ENCODE measurements at regions not wholly inside any gene's neighbourhood (a gene's known extent, or its start where the extent isn't known, plus 50 kb on each side); places are given as distances from the start of the nearest gene placed in this dataset.

- Mint-ChIP-seq H3K27ac (no peak overlapping the region), H3K36me3 (peaks cover 44 to 70% (median 44%) of the 10 kb centered on the region in 3 donors), H3K9me3 (no peaks in the 10 kb centered on the region), H3K4me3 (no peak overlapping the region), H3K27me3 (ENCODE audit: low read depth in 3 of 3) (no peaks in the 10 kb centered on the region), H3K4me1 (peaks cover 2 to 7% of the 10 kb centered on the region in 2 donors)
- no peak for DNase-seq
These were observed 100.5 kb downstream of the BLTP1 start for GRCh38 chr4:122252584-122252983.

- Mint-ChIP-seq H3K4me1 (no peaks in the 10 kb centered on the region), H3K36me3 (peaks cover 29 to 52% (median 37%) of the 10 kb centered on the region in 3 donors), H3K9me3 (no peaks in the 10 kb centered on the region), H3K27me3 (ENCODE audit: low read depth in 3 of 3) (no peaks in the 10 kb centered on the region), H3K4me3 (no peak overlapping the region), H3K27ac (no peak overlapping the region)
- DNase-seq = no peak
These were observed 107.7 kb downstream of the BLTP1 start for GRCh38 chr4:122259849-122260248.

DNA sequence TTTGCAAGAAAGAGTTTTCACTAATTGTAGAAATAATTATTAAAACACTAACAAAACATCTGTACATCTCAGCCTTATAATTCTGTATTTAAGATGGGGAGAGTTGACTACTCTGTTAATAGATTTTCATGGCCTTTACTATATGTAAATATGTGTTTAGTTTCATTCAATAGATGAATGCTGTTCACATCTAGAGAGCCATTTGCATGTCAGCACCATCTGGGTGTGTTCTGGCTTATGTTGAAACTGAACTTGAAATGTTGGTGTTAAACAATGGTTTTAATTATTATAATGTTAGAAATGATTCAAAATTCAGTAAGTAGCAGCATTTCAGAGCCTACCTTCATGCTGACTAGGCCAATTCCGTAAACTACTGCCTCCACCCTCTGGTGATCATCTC is 102.5 kb upstream of the ADAD1 start:
- Mint-ChIP-seq H3K4me3 (no peak overlapping the region), H3K27ac (no peak overlapping the region), H3K27me3 (ENCODE audit: low read depth in 3 of 3) (no peaks in the 10 kb centered on the region), H3K4me1 (no peaks in the 10 kb centered on the region), H3K9me3 (no peaks in the 10 kb centered on the region), H3K36me3 (peaks cover 18 to 56% (median 39%) of the 10 kb centered on the region in 3 donors)
- no peak for DNase-seq

GRCh38 chr4:122278976-122279375 is 99.8 kb upstream of the ADAD1 start:
- Mint-ChIP-seq H3K4me1 (no peaks in the 10 kb centered on the region), H3K27ac (no peak overlapping the region), H3K9me3 (no peaks in the 10 kb centered on the region), H3K36me3 (peaks cover 23 to 58% (median 37%) of the 10 kb centered on the region in 3 donors), H3K4me3 (no peak overlapping the region), H3K27me3 (ENCODE audit: low read depth in 3 of 3) (no peaks in the 10 kb centered on the region)
- no peak for DNase-seq

- Mint-ChIP-seq H3K36me3 (peaks cover 23 to 57% (median 37%) of the 10 kb centered on the region in 3 donors), H3K4me1 (no peaks in the 10 kb centered on the region), H3K27ac (peak overlapping the region in 1 of 6 donors; percentile 16), H3K27me3 (ENCODE audit: low read depth in 3 of 3) (no peaks in the 10 kb centered on the region), H3K9me3 (no peaks in the 10 kb centered on the region), H3K4me3 (no peak overlapping the region)
- no peak for DNase-seq
These were observed 99.1 kb upstream of the ADAD1 start for GRCh38 chr4:122279670-122280069.

DNA sequence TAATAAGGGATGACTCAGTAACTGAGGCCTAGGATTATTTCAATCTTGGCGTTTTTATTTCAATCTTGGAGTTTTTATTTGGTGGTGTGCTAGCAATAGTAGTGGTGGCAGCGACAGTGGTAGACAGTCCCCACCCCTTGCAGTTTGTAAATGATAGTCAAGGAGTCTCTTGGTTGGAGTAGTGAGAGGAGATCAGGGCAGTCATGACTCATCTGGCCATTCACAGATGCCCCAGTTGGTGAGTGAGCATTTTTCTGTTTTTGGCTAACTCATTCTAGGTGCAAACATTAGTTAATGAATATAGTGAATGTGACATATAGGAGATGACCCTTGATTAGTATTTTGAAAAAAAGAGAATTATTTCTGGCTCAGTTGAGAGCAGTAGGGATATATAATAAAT is 93.5 kb upstream of the ADAD1 start:
- Mint-ChIP-seq H3K27me3 (ENCODE audit: low read depth in 3 of 3) (no peaks in the 10 kb centered on the region), H3K4me3 (no peak overlapping the region), H3K36me3 (peaks cover 27 to 53% (median 29%) of the 10 kb centered on the region in 3 donors), H3K27ac (peak overlapping the region in 1 of 6 donors; percentile 4), H3K4me1 (no peaks in the 10 kb centered on the region), H3K9me3 (no peaks in the 10 kb centered on the region)
- no peak for DNase-seq

DNA sequence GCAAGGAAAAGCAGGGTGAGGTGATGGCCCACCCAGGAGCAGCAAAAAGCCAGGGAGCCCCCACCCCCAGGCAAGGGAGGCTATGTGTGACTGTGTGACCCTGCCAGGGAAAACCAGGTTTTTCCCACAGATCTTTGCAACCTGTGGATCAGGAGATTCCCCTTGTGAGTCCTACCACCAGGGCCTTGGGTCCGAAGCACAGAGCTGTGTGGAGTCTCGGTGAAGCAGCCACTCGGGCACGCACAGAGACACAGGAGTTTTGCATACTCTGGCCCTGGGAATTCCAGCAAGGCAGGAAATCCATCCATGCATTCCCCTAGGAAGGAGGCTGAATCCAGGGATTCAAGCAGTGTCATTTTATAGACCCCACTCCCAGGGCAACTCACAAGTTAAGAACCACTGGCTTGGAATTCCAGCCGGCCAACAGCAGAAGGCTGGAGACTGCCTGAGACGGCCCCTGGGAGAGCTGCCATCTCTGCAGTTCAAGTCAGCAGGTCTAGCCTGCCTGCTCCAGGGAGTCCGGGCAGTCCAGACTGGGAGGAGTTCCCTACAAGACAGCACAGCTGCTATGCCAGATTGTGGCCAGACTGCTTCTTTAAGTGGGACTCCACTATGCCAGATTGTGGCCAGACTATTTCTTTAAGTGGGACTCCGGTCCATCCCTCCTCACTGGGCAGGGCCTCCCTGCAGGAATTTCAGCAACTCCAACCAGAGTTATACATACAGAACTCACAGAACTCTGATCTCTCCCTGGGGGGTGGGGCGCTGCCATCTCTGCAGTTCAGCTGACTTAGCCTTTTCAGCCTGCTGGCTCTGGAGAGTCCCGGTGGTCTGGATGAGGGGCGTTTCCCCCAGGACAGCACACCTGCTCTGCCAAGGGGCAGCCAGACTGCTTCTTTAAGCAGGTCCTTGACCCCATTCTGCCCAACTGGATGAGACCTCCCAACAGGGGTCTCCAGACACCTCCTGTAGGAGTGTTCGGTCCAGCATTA is 85.1 kb upstream of the ADAD1 start:
- Mint-ChIP-seq H3K27ac (no peak overlapping the region), H3K4me3 (no peak overlapping the region), H3K27me3 (ENCODE audit: low read depth in 3 of 3) (peaks cover 0 to 5% (median 2%) of the 10 kb centered on the region in 3 donors), H3K36me3 (peaks cover 33 to 50% (median 49%) of the 10 kb centered on the region in 3 donors), H3K9me3 (no peaks in the 10 kb centered on the region), H3K4me1 (no peaks in the 10 kb centered on the region)
- DNase-seq = no peak

DNA sequence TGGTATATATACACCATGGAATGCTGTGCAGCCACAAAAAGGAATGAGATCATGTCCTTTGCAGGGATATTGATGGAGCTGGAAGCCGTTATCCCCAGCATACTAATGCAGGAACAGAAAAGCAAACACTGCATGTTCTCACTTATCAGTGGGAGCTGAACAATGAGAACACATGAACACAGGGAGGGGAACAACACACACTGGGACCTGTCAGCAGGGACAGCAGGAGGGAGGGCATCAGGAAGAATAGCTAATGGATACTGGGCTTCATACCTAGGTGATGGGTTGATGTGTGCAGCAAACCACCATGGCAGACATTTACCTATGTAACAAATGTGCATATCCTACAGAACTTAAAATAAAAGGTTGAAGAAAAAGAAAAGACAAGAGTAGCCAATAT is 81.1 kb upstream of the ADAD1 start:
- Mint-ChIP-seq H3K4me1 (no peaks in the 10 kb centered on the region), H3K27me3 (ENCODE audit: low read depth in 3 of 3) (peaks cover 0 to 5% (median 2%) of the 10 kb centered on the region in 3 donors), H3K9me3 (no peaks in the 10 kb centered on the region), H3K36me3 (peaks cover 23 to 28% (median 27%) of the 10 kb centered on the region in 3 donors), H3K27ac (peak overlapping the region in 2 of 6 donors; percentile 28 to 43), H3K4me3 (no peak overlapping the region)
- no peak for DNase-seq

- no peak overlapping the region for H3K27ac Mint-ChIP-seq
- DNase-seq = no peak
These were observed 78.0 kb upstream of the ADAD1 start for GRCh38 chr4:122300776-122301175.

DNA sequence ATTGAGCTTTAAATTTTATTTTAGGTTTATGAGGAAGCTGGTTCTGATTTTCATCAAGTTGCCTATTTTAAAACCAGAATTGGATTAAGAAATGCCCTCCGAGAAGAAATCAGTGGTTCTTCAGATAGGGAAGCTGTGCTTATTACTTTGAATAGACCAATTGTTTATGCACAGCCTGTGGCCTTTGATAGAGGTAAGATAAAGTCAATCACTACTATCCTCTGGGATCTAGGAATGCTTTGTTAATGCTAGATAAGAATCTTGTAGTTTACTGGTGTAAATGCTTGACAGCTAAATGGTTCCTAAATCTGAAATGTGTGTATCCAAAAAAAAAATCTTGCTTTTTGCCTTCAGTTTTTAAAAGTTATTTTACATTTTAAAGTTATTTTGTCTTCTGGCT is 73.0 kb upstream of the ADAD1 start:
- no peak overlapping the region for H3K27ac Mint-ChIP-seq
- peaks cover 16 to 44% (median 22%) of the 10 kb centered on the region in 3 donors for H3K36me3 Mint-ChIP-seq

More at GRCh38 chr4:122300776-122301175, 78.0 kb upstream of the ADAD1 start:
- Mint-ChIP-seq H3K4me1 (no peaks in the 10 kb centered on the region), H3K4me3 (no peak overlapping the region), H3K36me3 (peaks cover 13 to 15% (median 14%) of the 10 kb centered on the region in 3 donors), H3K9me3 (no peaks in the 10 kb centered on the region), H3K27me3 (ENCODE audit: low read depth in 3 of 3) (no peaks in the 10 kb centered on the region)

GRCh38 chr4:122309988-122310626 is 68.7 kb upstream of the ADAD1 start:
- Mint-ChIP-seq H3K27ac (peak overlapping the region in 1 of 6 donors; percentile 77), H3K27me3 (ENCODE audit: low read depth in 3 of 3) (no peaks in the 10 kb centered on the region), H3K4me1 (no peaks in the 10 kb centered on the region), H3K9me3 (no peaks in the 10 kb centered on the region), H3K4me3 (no peak overlapping the region), H3K36me3 (peaks cover 14 to 44% (median 17%) of the 10 kb centered on the region in 3 donors)
- DNase-seq = no peak

More for the DNA sequence above, 73.0 kb upstream of the ADAD1 start:
- no peak for DNase-seq
- no peaks in the 10 kb centered on the region for H3K27me3 Mint-ChIP-seq (ENCODE audit: low read depth in 3 of 3)
- no peaks in the 10 kb centered on the region for H3K9me3 Mint-ChIP-seq
- H3K4me3 Mint-ChIP-seq = no peak overlapping the region
- no peaks in the 10 kb centered on the region for H3K4me1 Mint-ChIP-seq

- Mint-ChIP-seq H3K27me3 (ENCODE audit: low read depth in 3 of 3) (no peaks in the 10 kb centered on the region), H3K27ac (no peak overlapping the region), H3K36me3 (peaks cover 22 to 47% (median 25%) of the 10 kb centered on the region in 3 donors), H3K9me3 (no peaks in the 10 kb centered on the region), H3K4me3 (no peak overlapping the region), H3K4me1 (no peaks in the 10 kb centered on the region)
- no peak for DNase-seq
These were observed 65.7 kb upstream of the ADAD1 start for GRCh38 chr4:122313006-122313646.

GRCh38 chr4:122326908-122327307 is 51.9 kb upstream of the ADAD1 start:
- DNase-seq = no peak
- H3K36me3 Mint-ChIP-seq = peaks cover 23 to 37% (median 23%) of the 10 kb centered on the region in 3 donors
- peaks cover 6% of the 10 kb centered on the region in 2 donors for H3K4me1 Mint-ChIP-seq
- H3K27ac Mint-ChIP-seq = no peak overlapping the region
- H3K9me3 Mint-ChIP-seq = no peaks in the 10 kb centered on the region
- no peak overlapping the region for H3K4me3 Mint-ChIP-seq
- H3K27me3 Mint-ChIP-seq (ENCODE audit: low read depth in 3 of 3) = peaks cover 0 to 1% (median 0%) of the 10 kb centered on the region in 3 donors

All from immature natural killer cell (primary cell).